NT2/D1 (cell line): ENCODE measurements at regions not wholly inside any gene's neighbourhood (a gene's known extent, or its start where the extent isn't known, plus 50 kb on each side); places are given as distances from the start of the nearest gene placed in this dataset.

Source experiments
- SUZ12 ChIP-seq: IDR thresholded peaks from 2 replicates; pipeline ENCODE4 v1.6.1; 2011; ENCODE audit not compliant: insufficient read length, insufficient read depth; ENCODE audit errors: extremely low read depth
- ZNF274 ChIP-seq: IDR thresholded peaks from 2 replicates; pipeline ENCODE4 v1.6.1; 2011; ENCODE audit warnings: mild to moderate bottlenecking, low read depth, low read length

DNA sequence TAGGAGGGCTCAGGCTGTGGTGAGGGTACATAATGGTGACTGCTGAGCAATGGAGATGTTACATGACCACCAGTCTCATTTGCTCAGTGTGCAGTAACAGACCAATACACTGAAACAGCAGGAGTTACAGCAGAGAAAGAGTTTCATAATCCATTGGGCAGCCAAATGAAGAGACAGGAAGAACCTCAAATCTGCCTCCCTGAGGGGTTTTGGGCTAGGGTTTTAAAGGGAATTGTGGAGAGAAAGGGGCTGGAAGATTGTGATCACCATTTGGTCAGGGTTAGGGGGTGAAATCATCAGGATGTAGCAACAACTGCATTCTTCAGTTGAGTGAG, 838.3 kb downstream of the GRID1 start:
- TF ChIP-seq SUZ12 (no peak), ZNF274 (no peak)
